GM10248 (cell line): ENCODE measurements at regions not wholly inside any gene's neighbourhood (a gene's known extent, or its start where the extent isn't known, plus 50 kb on each side); places are given as distances from the start of the nearest gene placed in this dataset.

Source experiments
- CTCF ChIA-PET: fragments of 300-600 bp; sonication (Branson Sonifier 250); formaldehyde crosslinking; extraction: SDS; loops from one replicate; lab custom pipeline; 2021; ENCODE audit warnings: antibody characterized with exemption; lab: Yijun Ruan, JAX
- POLR2A ChIA-PET: fragments of 350-650 bp; sonication (Branson Sonifier 250); formaldehyde crosslinking; extraction: SDS; loops from one replicate; lab custom pipeline; 2020; ENCODE audit warnings: antibody characterized with exemption; lab: Yijun Ruan, JAX
- DNase-seq: peaks from one replicate; pipeline ENCODE4 v3.0.0; 2012; ENCODE audit errors: extremely low spot score
- TF ChIP-seq, protein P1 (sequence below): IDR thresholded peaks from 2 replicates; pipeline ENCODE4 v1.5.1; 2012; ENCODE audit warnings: mild to moderate bottlenecking, low read depth; ENCODE audit errors: extremely low read depth, missing control alignments, control extremely low read depth

DNA sequence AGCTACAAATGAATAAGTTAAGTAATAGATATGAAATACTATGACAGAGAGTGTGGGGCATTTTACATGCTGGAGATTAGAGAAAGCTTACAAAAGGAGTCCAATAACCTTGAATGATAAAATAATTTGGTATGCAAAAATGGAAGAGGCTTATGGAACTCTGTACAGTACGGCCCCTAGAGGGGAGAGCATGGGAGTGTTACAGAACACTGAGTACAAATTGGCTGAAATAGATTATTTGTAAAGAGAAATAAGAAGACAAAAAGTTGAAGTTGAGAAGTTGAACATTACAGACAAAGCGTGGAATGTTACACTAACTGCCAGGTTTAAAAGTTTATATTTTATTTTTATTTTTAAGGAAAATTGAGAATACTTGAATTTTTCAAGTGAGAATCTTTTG is 192.1 kb upstream of the DOK6 start:
- TF ChIP-seq, protein P1, sequence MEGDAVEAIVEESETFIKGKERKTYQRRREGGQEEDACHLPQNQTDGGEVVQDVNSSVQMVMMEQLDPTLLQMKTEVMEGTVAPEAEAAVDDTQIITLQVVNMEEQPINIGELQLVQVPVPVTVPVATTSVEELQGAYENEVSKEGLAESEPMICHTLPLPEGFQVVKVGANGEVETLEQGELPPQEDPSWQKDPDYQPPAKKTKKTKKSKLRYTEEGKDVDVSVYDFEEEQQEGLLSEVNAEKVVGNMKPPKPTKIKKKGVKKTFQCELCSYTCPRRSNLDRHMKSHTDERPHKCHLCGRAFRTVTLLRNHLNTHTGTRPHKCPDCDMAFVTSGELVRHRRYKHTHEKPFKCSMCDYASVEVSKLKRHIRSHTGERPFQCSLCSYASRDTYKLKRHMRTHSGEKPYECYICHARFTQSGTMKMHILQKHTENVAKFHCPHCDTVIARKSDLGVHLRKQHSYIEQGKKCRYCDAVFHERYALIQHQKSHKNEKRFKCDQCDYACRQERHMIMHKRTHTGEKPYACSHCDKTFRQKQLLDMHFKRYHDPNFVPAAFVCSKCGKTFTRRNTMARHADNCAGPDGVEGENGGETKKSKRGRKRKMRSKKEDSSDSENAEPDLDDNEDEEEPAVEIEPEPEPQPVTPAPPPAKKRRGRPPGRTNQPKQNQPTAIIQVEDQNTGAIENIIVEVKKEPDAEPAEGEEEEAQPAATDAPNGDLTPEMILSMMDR, result no peak
- POLR2A ChIA-PET, result no interaction called here
- DNase-seq, result no peak
- CTCF ChIA-PET, result interaction anchor here (1.1 to 1.2 kb wide), 2 partner anchors 9 to 23 kb away, joined by 3 read pairs; no protein-coding TSS in a partner anchor

DNA sequence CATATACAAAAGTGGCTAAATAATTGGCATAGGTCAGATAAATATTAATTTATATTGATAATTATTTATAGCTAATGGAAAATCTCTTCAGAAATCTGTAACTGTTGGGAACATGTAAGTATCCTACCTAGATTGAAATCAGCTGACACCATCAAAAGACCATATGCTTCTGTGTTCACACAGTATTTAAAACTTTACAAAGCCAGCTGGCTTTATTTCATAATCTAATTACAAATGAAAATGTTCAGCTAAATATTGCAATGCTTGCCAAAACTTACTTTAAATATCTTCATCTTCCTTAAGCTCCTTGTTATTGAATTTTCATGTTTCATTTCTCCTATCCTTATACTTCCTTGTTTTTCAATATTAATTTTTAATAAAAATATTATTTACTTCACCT is 190.9 kb upstream of the DOK6 start:
- POLR2A ChIA-PET, result no interaction called here
- DNase-seq, result no peak
- TF ChIP-seq, protein P1, result no peak
- CTCF ChIA-PET, result interaction anchor here (0.8 to 1.0 kb wide), 2 partner anchors 22 to 42 kb away, joined by 3 read pairs; no protein-coding TSS in a partner anchor

DNA sequence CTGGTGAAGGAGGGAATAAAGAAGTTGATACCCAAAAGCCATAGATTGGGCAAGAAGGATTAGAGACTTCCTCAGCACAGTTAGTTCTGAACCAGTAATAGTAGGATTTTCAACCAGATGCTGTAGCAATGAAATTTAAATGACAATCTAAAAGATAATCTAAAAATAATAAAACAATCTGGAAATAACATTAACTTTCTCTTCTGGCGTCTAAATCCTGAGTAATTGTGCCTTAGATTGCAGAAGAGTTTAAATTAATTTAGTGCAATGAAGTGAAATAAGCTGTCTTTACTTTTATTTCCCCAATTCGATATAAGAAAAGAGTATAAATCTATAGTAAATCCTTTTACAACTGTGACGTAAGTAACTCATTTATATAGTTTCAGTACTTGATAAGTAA is 186.8 kb upstream of the DOK6 start:
- no peak for DNase-seq
- ChIA-PET CTCF (no interaction called here), POLR2A (no interaction called here)
- TF ChIP-seq, protein P1, result no peak

DNA sequence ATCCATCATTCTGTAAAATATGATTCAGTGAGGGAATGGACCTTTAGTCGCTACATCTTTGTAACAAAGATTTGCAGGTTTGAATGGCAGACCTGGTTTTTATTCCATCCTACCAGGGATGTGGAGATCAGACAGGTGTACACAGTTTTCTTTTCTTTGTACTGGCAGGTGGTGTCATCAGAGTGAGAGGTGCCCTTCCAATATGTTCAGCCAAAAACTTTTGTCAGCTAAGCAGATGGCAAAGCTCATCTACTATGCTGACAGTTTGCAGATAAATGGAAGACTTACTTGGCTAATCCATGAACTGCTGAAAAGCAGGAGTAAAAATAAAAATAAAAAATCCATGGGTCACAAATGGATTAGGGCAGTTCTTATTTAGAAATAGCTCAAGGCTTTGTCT is 185.5 kb upstream of the DOK6 start:
- ChIA-PET CTCF (interaction anchor here (1.3 kb wide), 1 partner anchor 9 kb away, joined by 3 read pairs; no protein-coding TSS in a partner anchor), POLR2A (no interaction called here)
- TF ChIP-seq, protein P1, result no peak
- DNase-seq, result no peak

DNA sequence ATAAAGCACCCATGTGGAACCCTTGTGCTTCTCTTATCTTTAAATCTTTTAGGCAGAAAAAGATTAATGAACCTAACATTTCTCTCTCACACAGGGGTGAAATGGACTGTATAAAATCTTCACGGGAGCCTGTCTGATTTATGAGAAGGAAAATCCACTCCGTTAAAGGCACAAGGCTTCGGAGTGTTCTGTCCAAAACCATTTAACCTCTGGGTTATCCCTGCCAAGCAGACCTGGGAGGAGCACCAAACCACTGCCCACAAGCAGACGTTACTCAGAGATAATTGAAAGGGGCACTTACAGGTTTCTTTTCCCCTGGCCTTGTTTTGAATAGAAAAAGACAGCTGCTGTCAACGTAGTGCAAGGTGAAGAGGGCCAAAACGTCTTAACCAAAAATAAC is 184.4 kb upstream of the DOK6 start:
- TF ChIP-seq, protein P1, result no peak
- ChIA-PET CTCF (no interaction called here), POLR2A (no interaction called here)
- DNase-seq, result no peak

DNA sequence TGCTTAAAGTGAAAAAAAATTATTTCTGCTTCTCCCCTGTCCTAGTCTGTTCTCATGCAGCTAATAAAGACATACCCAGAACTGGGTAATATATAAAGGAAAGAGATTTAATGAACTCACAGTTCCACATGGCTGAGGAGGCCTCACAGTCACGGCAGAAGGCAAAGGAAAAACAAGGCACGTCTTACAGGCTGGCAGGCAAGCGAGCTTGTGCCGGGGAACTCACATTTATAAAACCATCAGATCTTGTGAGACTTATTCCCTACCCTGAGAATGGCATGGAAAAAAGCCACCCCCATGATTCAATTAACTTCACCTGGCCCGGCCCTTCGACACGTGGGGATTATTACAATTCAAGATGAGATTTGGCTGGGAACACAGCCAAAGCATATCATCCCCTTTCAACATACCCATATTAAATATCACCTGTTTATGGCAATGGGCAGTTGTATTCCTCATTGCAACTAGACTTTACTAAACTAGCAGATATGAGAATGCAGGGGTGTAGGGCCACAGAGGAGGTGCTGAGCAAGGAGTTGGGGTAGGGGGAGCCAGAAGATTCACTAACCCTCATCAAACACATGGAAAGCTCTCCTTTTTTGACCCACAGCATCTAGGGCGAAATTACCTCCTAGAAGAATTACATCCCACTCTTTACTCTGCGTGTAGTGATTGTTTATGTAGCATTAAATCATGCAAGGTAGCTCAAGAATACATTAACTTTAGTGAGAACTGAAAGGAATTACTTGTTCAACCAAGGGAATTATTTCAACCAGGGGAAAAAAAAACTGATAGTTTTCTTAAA is 183.3 kb upstream of the DOK6 start:
- no peak for DNase-seq
- ChIA-PET CTCF (interaction anchor here (1.3 kb wide), 1 partner anchor 10 kb away, joined by 3 read pairs; no protein-coding TSS in a partner anchor), POLR2A (no interaction called here)
- TF ChIP-seq, protein P1, result no peak
